Left renal cortex interstitium (tissue), 4 donors: ENCODE measurements at regions not wholly inside any gene's neighbourhood (a gene's known extent, or its start where the extent isn't known, plus 50 kb on each side); places are given as distances from the start of the nearest gene placed in this dataset.

Experiments used
- DNase-seq, 4 donors: peaks; one replicate each; pipeline ENCODE4 v3.0.0-alpha.2; 2013; ENCODE audit warnings: low read depth in 4 of 4, low spot score in 2 of 4, missing footprints in 1 of 4

DNA sequence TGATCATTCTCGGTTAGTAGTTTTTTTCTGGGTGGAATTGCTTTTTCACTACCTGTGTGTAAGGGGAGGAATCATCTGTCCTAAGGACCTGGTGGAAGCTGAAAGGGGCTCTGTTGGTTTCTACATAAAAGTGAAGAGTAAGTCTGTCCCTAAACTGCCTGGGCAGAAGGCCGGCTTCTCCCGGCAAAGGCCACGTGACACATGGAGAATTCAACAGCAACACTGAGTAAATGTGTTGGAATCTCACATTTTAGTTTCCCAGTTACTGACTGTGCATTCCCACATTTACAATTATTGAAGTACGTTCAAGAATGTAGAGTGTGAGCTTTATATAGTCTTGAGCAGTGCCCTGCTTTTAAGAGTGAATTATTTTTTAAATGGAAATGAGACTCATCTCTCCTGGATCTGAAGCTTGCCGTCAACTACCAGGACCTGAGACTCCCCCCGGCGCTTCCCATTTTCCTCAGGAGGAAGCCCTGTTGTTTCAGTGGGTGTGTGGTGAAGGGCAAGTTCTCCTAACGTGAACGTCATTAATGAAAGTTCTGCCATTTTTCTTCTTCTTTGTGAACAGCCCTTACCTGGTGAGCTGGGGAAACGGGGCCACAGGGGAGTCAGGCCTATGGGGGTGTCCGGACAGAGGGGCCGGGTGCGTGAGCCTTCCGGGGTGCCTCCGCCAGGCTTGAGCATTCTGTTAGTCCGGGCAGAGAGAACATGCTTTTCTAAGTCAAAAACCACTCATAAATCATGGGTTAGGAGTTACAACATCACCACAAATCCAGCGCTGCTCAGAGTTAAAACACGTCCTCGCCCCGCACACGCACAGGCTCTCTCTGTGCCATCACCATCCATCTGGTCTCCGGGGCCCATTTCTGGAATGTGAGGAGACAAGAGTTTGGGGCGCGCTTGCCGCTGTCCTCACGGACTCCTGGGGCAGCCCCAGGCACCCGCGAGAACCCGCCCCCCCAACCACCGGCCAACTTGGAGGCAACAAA is 56.6 kb upstream of the SMOC2 start:
- no peak for DNase-seq

DNA sequence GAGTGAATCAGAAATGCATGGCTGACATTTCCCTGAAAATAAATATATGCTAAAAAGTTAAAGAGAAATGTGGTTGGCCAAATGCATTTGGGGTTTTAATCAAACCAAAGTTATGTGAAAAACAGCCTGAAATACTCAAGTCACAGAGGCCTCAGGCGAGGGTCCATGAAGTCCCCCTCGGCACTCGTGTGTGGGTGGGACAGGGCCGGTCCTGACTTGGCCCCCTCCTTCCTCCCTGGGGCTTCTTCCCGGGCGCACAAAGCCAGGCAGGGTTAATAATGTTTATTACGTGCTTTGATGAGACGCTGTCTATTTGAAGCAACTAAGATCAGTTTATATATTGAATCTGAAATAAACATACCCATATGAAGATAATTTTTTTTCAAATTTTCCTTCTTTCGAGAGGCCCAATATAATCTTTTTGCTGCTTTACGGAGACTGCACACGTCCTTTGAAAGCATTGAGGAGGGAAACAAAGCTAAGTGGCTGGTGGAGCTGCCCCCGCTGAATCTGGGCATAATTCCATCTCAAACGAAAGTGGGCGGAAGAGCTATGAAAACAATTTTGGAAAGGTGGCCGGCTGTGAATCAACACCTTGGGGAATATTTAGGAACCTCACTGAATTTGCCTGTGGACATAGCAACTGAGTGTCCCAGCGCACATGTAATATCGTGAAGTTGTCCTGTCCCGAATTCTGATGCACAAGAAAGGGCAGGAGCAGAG is 55.8 kb upstream of the SMOC2 start:
- no peak for DNase-seq

DNA sequence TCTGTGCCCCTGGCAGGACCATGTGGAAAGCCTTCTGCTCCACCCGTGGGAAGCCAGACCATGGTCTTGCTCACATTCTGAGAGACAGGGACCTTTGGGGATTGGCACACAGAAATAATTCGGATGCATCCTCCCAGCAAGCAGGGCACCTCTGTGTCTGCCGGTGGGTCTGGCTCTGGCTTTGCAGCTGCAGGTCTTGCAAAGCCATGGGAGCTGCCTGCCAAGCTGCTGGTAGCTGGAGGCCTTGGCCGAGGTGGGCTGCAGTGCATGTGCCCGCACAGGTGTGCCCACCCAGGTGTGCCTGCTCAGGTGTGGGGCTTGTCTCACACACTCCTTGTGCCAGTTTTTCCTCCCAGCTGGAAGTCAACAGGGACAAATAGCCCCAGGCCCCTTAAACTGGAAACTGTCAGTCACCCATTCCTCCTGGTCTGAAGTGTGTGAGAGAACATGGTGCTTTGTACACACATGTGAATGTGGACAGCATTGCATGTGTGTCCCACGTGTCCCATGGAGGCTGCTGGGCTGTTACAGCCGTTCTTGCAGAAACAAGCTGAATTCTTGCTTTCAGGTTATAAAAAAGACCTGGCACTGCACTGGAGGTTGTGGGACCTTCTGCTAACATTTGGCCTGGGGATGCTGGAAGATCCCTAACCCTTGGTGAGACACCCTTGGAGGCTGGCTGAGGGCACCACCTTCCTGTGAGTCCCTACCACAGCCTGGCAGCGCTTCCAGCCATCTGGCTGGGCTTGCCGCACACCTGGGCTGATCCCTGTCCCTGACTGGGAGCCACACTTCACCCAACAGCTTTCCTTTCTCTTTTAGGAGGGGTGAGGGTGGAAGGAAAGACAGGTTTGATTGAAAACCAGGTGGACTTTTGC is 54.9 kb upstream of the SMOC2 start:
- no peak for DNase-seq

DNA sequence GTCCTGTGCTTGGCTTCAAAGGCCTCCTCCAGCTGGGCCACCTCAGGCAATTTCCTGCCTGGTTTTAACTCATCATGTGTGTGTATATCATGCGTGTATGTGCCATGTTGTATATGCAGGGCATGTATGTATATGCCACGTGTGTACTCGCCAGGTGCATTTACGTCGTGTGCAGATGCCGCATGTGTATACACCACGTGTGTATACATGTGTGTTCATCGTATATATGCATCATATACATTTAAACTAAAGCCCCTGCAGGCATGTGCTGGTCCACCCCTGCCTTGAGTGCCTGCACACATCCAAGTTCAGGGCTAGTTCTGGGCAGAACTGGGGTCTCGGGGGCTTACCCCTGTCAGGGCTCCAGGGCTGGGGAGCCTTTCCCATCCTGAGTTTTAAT is 54.0 kb upstream of the SMOC2 start:
- DNase-seq = no peak

DNA sequence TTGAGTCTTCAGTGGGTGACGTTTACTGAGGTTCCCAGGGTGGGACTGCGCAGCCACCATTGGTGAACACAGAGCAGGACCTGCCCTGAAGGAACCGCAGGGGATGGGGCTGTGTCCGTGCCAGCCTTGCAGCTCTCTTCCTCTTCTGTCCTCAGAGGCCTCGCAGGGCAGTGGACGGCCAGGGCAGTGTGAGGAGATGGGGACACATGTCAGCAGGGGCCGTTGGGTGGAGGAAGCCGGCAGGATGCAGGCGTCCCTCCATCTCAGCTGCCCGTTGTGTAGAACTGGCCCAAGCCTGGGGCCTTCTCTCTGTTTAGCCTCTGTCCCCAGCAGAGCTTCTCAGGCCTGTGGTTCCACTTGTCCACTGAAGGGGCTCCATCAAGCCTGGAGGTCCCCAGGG is 53.6 kb upstream of the SMOC2 start:
- DNase-seq = no peak

DNA sequence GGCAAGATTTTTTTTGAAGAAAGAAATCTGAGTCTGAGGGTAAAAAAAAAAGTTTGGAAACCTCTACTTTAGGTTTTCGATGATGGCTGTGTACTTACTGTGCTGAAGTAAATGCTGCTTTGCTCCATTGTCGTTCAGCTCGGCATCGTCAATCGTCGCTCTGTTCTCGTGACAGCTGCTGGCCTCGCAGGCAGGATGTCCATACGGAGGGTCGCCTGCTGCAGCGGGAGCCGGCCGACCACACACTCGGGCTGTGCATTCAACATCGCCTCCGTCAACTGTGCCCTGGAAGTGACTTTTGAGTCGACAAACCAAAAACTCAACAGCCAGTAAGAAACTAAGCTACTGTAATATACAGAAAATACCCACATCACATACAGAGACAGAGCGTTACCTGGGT is 53.1 kb upstream of the SMOC2 start:
- DNase-seq = no peak

DNA sequence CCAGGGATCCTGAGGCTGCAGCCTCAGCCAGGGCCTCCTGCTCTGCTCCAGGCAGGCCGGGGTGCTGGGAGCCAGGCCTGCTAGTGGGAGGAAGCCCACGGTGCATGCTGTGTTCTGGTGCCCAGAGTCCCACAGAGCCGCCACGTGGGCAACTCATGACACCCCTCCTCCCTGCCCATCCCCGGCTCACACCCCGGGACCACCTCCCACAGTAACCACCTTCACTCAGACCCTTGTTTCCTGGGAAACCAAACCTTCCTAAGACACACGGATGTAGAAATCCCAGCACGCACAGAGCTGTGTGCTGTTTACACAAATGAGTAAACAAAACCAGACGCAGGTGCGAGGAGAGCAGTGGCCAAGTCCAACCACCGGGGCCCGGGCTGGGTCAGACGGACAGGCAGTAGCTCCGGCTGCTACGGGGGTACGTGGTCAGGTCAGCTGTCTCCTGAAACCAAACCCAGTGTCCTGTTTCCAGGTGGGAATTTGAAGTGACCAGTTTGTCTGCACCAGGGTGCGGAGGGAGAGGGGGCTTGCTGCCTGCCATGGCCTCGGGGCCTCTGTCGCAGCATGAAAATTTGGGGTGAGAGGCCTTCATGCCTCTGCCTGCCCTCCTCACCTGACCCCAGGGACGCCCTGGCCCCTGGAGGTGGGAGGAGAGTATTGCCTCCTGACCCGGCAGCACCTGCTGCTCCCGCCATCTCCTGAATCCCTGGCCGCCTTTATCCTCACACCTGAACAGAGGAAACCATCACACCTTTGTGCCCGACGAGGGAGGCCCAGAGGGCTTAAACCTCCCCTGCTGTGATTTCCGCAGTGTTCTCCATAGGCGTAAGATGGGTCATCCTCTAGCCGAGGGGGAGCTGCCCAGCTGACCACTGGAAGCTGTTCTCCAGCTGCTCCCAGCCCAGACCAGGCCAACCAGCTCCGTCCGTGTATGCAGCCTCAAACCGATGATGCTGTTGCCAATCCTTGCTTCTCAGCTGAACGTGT is 52.0 kb upstream of the SMOC2 start:
- DNase-seq = no peak

DNA sequence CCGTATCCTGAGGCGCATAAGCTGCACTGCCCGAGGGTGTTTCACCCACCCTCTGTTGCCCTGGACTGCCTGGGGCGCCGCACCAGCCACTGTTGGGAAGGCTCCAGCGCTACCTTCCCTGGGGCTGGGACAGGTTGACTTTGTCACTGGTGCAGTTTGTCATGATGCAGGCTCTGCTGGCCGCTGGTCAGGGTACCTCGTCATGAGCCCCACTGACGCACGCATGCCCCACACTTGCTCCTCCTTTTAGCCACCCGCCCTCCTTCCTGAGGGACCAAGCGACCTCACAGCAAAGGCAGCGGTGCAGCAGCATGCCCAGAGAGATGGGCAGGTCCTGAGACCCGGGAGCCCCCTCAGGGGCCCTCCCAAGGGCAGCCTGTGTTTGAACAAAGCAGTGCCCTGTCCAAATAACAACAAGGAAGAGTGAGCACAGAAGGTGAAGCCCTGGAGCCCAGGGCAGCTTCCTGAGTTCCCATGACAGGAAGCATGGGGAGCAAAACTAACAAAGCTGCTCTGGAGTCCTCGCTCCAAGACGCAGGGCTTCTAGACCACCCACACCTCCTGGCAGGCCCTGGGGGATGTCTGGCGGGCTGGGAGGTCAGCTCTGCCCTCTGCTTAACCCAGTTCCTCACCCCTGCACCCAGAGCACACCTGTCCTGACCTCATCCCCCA is 50.1 kb upstream of the SMOC2 start:
- no peak for DNase-seq
